ENCODE measurements at regions not wholly inside any gene's neighbourhood (a gene's known extent, or its start where the extent isn't known, plus 50 kb on each side); places are given as distances from the start of the nearest gene placed in this dataset.

GRCh38 chr12:40575987-40576386 lies 116.3 kb upstream of the CNTN1 start:
- no peak overlapping the region for H3K27ac ChIP-seq
- no peak for TF ChIP-seq CTCF (conservative IDR thresholded peaks at IDR 0.05; ENCODE audit: low read depth)
- ChIA-PET POLR2A (ENCODE audit: low non-redundant PET) (no interaction called here), CTCF (no interaction called here)
- DNase-seq (ENCODE audit: low spot score), result no peak

- TF ChIP-seq CTCF (conservative IDR thresholded peaks at IDR 0.05; ENCODE audit: low read depth), result no peak
- DNase-seq (ENCODE audit: low spot score), result no peak
- ChIA-PET POLR2A (ENCODE audit: low non-redundant PET) (no interaction called here), CTCF (no interaction called here)
- no peak overlapping the region for H3K27ac ChIP-seq
Measured at GRCh38 chr12:40577834-40578233, 114.4 kb upstream of the CNTN1 start.

GRCh38 chr12:40579687-40580086 lies 112.6 kb upstream of the CNTN1 start:
- ChIA-PET POLR2A (ENCODE audit: low non-redundant PET) (no interaction called here), CTCF (interaction anchor here (0.6 to 0.7 kb wide), 2 partner anchors 252 to 485 kb away, joined by 3 to 4 read pairs; no protein-coding TSS in a partner anchor)
- no peak overlapping the region for H3K27ac ChIP-seq
- TF ChIP-seq CTCF (conservative IDR thresholded peaks at IDR 0.05; ENCODE audit: low read depth), result no peak
- no peak for DNase-seq (ENCODE audit: low spot score)

- POLR2A ChIA-PET (ENCODE audit: low non-redundant PET), result no interaction called here
- CTCF ChIA-PET, result interaction anchor here (0.6 to 0.7 kb wide), 2 partner anchors 253 to 484 kb away, joined by 3 to 4 read pairs; no protein-coding TSS in a partner anchor
Measured at GRCh38 chr12:40580346-40580745, 111.9 kb upstream of the CNTN1 start.

GRCh38 chr12:40581889-40582288 lies 110.3 kb upstream of the CNTN1 start:
- CTCF ChIA-PET, result no interaction called here
- no peak for TF ChIP-seq CTCF (conservative IDR thresholded peaks at IDR 0.05; ENCODE audit: low read depth)
- DNase-seq (ENCODE audit: low spot score), result no peak
- POLR2A ChIA-PET (ENCODE audit: low non-redundant PET), result no interaction called here
- no peak overlapping the region for H3K27ac ChIP-seq

More at GRCh38 chr12:40580346-40580745, 111.9 kb upstream of the CNTN1 start:
- no peak for TF ChIP-seq CTCF (conservative IDR thresholded peaks at IDR 0.05; ENCODE audit: low read depth)
- no peak overlapping the region for H3K27ac ChIP-seq
- DNase-seq (ENCODE audit: low spot score), result no peak

- CTCF ChIA-PET, result no interaction called here
- no peak for DNase-seq (ENCODE audit: low spot score)
- H3K27ac ChIP-seq, result no peak overlapping the region
- no peak for TF ChIP-seq CTCF (conservative IDR thresholded peaks at IDR 0.05; ENCODE audit: low read depth)
- POLR2A ChIA-PET (ENCODE audit: low non-redundant PET), result no interaction called here
Measured at GRCh38 chr12:40583743-40584142, 108.5 kb upstream of the CNTN1 start.

GRCh38 chr12:40584763-40585162 lies 107.5 kb upstream of the CNTN1 start:
- no peak overlapping the region for H3K27ac ChIP-seq
- no peak for DNase-seq (ENCODE audit: low spot score)
- POLR2A ChIA-PET (ENCODE audit: low non-redundant PET), result no interaction called here
- TF ChIP-seq CTCF (conservative IDR thresholded peaks at IDR 0.05; ENCODE audit: low read depth), result no peak
- CTCF ChIA-PET, result interaction anchor here (0.7 kb wide), 1 partner anchor 309 kb away, joined by 4 read pairs; no protein-coding TSS in a partner anchor

Data from RWPE1 (cell line).